ENCODE measurements at regions not wholly inside any gene's neighbourhood (a gene's known extent, or its start where the extent isn't known, plus 50 kb on each side); places are given as distances from the start of the nearest gene placed in this dataset.
"Not testable (repeated sequence)": the region's sequence is repeated elsewhere in the genome, so short reads cannot be mapped to it uniquely, and the experiment has no call there.

DNA sequence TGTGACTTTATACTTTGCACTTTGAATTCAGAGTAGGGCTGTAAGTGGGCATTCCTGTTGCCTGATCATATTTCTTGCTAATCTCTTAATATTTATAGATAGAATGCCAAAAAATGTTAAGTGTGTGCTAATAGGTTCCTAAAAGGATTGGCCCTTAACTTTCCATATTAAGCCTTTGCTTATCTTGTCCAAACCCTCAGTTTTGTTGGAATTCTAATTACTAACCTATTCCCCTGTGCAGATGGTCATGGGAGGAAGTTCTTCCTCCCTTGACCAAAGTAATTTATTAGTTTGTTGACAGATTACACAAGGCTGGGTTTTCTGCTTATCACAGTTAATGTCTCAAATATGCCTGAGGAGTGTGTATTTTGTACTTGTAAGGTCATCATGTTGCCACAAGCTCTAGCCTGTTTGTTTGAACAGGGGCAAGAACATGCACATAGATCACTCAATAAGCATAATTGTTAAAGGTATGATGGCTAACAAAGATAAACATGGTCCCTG lies 541.1 kb upstream of the SPRY2 start:
- TF ChIP-seq, protein P1, sequence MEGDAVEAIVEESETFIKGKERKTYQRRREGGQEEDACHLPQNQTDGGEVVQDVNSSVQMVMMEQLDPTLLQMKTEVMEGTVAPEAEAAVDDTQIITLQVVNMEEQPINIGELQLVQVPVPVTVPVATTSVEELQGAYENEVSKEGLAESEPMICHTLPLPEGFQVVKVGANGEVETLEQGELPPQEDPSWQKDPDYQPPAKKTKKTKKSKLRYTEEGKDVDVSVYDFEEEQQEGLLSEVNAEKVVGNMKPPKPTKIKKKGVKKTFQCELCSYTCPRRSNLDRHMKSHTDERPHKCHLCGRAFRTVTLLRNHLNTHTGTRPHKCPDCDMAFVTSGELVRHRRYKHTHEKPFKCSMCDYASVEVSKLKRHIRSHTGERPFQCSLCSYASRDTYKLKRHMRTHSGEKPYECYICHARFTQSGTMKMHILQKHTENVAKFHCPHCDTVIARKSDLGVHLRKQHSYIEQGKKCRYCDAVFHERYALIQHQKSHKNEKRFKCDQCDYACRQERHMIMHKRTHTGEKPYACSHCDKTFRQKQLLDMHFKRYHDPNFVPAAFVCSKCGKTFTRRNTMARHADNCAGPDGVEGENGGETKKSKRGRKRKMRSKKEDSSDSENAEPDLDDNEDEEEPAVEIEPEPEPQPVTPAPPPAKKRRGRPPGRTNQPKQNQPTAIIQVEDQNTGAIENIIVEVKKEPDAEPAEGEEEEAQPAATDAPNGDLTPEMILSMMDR (conservative IDR thresholded peaks at IDR 0.05; ENCODE audit: low read length), result no peak
- DNase-seq (ENCODE audit: low read depth), result no peak
- no peak overlapping the region for H3K4me3 ChIP-seq (ENCODE audit: low read length)

GRCh38 chr13:80881495-80881894 lies 540.6 kb upstream of the SPRY2 start:
- no peak overlapping the region for H3K4me3 ChIP-seq (ENCODE audit: low read length)
- TF ChIP-seq, protein P1 (conservative IDR thresholded peaks at IDR 0.05; ENCODE audit: low read length), result no peak
- DNase-seq (ENCODE audit: low read depth), result no peak

DNA sequence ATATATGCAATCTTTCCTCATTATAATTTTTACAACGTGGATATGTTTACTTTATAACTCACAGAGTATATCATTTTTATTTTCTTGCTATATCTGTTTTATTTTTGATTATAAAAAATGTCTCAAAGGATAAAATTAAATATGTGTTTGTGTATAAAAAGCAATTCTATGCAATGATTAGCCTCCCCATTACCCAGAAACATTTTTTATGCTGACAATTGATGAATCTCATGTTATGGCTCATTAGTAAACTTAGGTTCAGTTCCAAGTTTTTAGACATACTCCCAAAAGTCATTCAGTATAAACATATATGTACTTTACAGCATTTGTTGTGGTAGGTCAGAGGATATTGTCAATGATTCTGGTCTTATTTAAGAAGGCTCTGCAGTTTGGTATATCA lies 540.1 kb upstream of the SPRY2 start:
- TF ChIP-seq, protein P1 (conservative IDR thresholded peaks at IDR 0.05; ENCODE audit: low read length), result no peak
- DNase-seq (ENCODE audit: low read depth), result no peak
- H3K4me3 ChIP-seq (ENCODE audit: low read length), result no peak overlapping the region

GRCh38 chr13:80877944-80878241 lies 537.0 kb upstream of the SPRY2 start:
- TF ChIP-seq, protein P1 (conservative IDR thresholded peaks at IDR 0.05; ENCODE audit: low read length), result no peak
- no peak for DNase-seq (ENCODE audit: low read depth)
- no peak overlapping the region for H3K4me3 ChIP-seq (ENCODE audit: low read length)

GRCh38 chr13:80877209-80877943 lies 536.5 kb upstream of the SPRY2 start:
- H3K4me3 ChIP-seq (ENCODE audit: low read length), result no peak overlapping the region
- DNase-seq (ENCODE audit: low read depth), result no peak
- TF ChIP-seq, protein P1 (conservative IDR thresholded peaks at IDR 0.05; ENCODE audit: low read length), result no peak

GRCh38 chr13:80873589-80873988 lies 532.7 kb upstream of the SPRY2 start:
- DNase-seq (ENCODE audit: low read depth), result no peak
- TF ChIP-seq, protein P1 (conservative IDR thresholded peaks at IDR 0.05; ENCODE audit: low read length), result no peak

DNA sequence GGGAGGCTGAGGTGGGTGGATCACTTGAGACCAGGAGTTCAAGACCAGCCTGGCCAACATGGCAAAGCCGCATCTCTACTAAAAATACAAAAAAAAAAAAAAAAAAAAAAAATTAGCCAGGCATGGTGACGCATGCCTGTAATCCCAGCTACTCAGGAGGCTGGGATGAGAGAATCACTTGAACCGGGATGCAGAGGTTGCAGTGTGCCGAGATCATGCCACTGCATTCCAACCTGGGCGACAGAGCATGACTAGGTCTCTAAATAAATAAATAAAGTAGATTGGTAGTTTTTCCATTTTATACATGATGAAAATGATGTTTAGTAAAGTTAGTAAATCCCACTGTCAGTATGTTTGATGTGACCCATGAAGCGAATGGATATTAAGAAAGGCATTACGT lies 531.0 kb upstream of the SPRY2 start:
- not testable (repeated sequence) for DNase-seq (ENCODE audit: low read depth); H3K4me3 ChIP-seq (ENCODE audit: low read length)

More at GRCh38 chr13:80873589-80873988, 532.7 kb upstream of the SPRY2 start:
- H3K4me3 ChIP-seq (ENCODE audit: low read length), result no peak overlapping the region

Measured in AG10803 (cell line).